ENCODE measurements at regions not wholly inside any gene's neighbourhood (a gene's known extent, or its start where the extent isn't known, plus 50 kb on each side); places are given as distances from the start of the nearest gene placed in this dataset.
"Not testable (repeated sequence)": the region's sequence is repeated elsewhere in the genome, so short reads cannot be mapped to it uniquely, and the experiment has no call there.

DNA sequence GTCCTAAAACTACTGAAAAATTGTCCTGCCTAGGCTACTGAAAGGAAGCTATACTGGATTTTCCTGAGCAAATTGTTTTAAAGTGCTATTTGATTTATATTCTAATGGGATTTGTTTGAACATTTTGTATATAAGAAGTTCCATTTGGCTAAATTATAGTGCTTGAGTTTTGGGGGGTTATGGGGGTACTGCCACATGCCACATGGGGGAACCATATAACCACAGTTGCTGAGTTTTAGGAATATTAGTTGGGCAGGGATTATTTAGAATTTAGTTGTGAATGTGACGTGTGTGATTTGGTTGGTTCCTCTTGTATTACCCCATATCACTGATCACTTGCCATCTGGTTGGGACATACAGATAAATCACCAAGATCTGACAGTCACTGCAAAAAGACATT lies 224.5 kb upstream of the TAPT1 start:
- no peak for DNase-seq (ENCODE audit: low read depth in 2 of 3, low spot score in 1 of 3)

DNA sequence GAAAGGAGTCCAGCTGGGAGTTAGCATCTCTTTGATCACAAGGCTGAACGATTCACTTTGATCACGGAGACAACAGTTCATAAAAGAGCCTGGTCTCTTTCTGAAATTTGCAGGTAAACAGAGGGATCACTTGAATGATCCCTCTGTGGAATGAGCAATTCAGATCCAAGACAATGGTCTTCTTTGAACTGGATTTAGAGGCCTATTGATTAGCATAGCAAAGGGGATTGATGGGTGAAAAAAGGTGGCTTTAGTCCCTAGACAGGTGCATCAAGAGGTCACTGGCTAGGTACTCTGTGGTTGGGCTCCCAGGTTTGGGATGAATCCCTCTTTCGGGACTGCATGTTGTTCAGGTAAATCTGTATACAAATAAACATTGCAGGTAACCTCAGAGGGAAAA lies 223.8 kb upstream of the TAPT1 start:
- DNase-seq (ENCODE audit: low read depth in 2 of 3, low spot score in 1 of 3): no peak

DNA sequence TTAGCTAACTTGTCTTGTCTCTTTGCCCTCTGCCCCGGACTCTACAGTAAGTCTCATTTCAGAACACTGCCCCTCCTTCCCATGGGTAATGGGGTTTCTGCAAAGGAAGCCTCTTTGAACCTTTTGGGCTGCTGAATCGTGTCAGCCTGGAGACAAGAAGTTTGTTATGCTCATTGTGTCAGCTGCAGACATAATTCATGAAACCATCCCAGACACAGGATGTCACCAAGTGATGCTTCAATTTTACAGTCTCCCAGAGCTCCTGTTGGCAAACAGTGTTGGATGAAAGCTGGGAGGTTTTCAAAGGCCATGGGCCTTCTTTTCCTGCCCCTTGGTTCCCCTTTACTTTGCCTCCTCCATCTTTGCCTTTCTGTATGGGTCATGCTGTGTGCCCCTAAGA lies 223.1 kb upstream of the TAPT1 start:
- DNase-seq (ENCODE audit: low read depth in 2 of 3, low spot score in 1 of 3): no peak

DNA sequence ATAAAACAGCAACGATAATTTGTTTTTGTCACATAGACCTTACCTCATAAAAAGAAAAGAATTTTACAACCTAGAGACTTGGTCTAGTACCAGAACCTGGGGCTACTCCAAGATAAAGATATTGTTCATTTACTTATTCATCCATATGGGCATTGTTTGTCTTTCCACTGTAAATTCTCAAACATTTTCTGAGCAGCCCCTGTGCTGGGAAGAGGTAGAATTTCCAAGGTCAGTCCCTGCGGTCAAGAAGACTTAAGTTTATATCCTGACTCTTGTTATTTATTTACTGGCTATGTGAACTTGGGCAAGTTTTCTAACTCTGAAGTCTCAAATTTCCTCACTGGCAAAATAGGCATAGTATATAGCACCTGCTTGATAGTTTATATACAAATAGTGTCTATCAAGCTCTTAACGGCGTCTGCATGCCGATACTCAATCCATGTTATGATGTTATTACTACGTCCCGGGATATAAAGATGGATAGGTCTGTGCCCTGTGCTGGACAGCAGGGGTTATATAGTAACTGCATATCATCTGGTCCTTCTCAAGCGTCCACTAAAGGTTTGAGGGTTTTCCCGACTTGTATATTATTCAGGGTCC lies 222.1 kb upstream of the TAPT1 start:
- DNase-seq (ENCODE audit: low read depth in 2 of 3, low spot score in 1 of 3): no peak

DNA sequence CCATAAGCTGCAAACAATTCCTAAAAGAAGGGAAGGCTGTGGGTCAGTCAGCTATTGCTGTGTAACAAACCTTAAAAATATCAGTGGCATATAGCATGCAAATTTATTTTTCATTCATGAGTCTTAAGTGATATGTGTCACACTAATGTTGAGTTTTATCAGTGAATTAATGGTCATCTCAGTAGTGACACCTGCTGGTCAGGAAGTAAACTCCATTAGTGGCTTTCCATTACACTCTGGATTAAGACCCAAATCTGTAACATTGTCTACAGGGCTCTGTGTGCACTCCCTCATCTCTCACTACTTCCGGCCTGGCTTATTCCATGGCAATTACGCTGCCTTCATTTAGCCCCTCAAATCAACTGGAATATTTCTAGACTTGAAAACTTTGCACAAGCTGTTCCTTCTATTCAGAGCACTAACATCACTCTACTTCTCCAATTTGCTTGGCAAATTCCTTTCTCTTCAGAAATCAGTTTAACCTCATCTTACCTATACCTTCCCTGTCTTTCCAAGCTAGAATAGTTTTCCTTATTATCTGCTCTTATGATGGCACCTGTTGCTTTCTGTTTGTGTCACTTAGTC lies 217.3 kb upstream of the TAPT1 start:
- DNase-seq (ENCODE audit: low read depth in 2 of 3, low spot score in 1 of 3): peak in 1 of 3 donors; percentile 16

DNA sequence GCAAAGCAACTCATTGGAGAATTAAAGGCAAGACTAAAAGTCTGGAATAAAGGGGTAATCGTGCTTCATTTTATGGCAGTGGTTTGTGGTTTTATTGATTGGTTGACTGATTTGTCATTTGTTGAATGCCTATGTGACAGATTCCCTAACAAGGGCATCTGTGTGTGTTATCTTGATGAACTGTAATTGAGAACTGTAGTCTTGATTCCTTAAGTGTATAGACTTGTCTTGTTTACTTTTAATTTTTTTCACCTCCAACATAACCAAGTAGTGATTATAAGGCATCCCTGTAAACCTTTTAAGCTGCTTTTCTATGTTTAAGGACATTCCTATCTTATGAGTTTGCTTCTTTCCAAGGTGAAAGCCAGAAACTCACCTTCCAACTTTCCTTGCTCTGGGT lies 216.0 kb upstream of the TAPT1 start:
- DNase-seq (ENCODE audit: low read depth in 2 of 3, low spot score in 1 of 3): no peak

DNA sequence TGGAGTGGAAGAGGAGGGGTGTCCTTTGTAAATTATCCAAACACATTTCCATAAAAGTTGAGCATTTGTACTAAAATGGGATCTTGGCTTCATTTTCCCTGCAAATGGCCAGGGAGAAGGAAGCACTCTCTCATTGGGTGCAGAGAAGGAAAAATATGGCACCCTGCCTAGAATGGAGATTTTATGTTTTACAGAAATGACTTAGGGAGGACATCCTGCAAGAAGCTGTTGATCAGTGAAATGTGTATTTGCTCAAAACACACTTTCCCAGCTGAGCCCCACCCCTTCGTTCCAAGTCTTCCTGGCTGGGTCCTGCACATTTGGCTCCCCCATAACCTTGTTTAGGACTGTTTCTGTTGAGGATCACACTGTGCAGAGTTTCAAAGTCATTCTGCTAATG lies 213.5 kb upstream of the TAPT1 start:
- no peak for DNase-seq (ENCODE audit: low read depth in 2 of 3, low spot score in 1 of 3)

DNA sequence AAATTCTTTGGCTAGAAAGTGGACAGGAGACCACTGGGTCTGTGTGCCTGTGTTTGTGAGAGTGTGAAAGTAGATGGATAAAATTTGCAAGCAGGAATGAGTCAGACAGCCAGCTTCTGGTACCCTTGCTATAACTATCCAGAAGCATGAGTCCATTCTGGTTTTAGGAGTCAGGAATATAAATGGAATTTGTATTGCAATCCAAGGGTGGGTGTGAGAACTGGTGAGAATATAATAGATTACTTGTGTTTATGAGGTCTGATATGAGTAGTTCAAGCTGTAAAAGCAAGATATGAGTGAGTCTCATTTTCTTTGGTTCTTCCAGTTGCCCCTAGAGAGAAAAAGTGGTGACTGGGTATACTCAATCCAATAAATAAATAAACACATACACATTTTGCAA lies 212.7 kb upstream of the TAPT1 start:
- DNase-seq (ENCODE audit: low read depth in 2 of 3, low spot score in 1 of 3): no peak

DNA sequence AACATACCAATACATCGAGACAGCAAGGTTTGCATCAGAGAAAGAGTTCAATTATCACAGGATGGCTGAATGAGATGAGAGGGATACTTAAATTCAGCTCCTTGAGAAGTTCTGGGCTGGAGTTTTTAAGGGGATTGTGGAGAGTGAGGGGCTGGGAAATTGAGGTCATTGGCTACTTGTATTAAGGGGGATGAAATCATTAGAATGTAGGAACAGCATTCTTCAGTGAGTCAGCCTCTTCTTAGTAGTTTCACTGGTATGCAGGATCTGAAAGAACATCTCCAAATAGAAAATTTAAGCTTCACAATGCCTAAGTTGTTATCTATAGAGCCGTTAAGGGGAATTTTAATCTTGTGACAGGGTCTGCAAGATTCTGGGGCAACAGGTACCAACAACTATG lies 211.6 kb upstream of the TAPT1 start:
- DNase-seq (ENCODE audit: low read depth in 2 of 3, low spot score in 1 of 3): no peak

DNA sequence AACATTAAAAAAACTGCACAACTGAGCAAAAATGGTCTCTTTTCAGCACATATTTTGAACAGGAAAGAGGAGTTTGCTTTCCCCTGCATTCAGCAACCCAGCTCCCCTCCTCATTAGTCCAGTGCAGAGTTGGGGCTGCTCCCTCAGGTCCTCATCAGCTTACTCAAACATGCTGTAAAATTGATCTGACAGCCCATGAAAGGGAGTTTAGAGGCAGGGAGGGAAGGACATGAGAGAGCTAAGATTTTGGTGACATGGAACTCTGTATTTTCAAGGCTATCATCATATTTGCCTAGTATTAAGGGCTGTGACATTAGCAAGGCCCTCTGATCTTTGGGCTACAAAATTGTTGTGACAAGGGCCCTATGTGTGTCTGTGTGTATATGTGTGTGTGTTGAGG lies 205.6 kb upstream of the TAPT1 start:
- DNase-seq (ENCODE audit: low read depth in 2 of 3, low spot score in 1 of 3): no peak

DNA sequence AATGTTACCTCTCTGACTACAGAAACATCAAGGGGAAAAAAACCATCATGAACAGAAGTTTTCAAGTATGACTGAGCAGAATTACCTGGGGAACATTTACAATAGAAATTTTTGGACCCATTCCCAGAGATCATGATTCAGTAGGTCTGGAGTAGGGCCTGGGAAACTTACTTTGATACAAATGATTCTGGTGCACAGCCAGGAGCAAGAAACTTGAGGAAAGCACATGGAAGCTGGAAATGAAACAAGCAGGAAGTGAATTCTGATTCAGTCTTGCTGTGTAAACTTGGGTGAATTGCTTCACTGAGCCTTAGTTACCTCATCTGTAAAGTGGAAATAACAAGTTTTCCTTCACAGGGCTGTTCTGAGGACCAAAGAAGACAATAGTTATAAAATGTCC lies 192.5 kb upstream of the TAPT1 start:
- no peak for DNase-seq (ENCODE audit: low read depth in 2 of 3, low spot score in 1 of 3)

DNA sequence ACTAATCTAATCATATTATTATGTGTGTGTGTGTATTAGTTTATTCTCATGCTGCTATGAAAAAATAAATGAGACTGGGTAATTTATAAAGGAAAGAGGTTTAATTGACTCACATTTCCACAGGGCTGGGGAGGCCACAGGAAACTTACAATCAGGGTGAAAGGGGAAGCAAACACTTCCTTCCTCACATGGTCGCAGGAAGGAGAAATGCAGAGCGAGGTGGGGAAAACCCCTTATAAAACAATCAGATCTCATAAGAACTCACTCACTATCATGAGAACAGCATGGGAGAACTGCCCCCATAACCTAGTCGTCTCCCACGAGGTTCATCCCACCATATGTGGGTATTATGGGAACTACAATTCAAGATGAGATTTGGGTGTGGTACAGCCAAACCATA lies 190.9 kb upstream of the TAPT1 start:
- DNase-seq (ENCODE audit: low read depth in 2 of 3, low spot score in 1 of 3): no peak

DNA sequence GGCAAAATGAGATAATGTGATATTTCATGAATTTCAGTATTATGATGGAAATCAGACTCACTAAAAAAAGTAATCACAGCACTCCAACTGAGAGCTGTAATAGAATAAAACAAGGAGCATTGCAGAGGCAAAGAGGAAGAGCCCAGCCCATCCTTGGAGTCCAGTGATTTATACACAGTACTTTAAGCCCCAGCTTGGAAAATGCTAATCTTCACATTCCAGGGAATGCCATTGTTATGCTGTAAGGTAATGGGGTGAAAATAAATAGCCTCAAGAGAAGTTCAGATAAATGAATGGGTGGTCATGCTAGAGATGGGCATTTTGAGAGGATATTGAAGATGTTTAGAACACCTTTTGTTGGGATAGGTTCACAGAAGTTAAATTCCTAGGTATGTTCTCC lies 190.3 kb upstream of the TAPT1 start:
- DNase-seq (ENCODE audit: low read depth in 2 of 3, low spot score in 1 of 3): no peak

DNA sequence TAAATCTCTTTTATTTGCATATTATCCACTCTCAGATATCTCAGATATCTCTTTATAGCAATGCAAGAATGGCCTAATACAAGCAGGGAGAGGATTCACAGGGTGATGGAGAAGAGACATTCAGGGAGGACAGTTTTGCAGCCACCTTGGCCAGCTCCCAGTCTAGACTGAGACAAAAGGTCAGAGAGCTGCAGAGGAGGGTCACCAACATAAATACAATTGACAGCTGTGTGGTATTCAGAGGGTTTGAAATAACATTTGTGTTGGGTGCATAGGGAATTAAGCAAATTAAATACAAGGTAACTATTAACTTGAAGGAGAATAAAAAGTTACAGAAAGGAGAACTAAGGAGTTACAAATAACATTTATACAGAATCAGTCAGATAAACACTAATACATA lies 189.5 kb upstream of the TAPT1 start:
- DNase-seq (ENCODE audit: low read depth in 2 of 3, low spot score in 1 of 3): no peak

DNA sequence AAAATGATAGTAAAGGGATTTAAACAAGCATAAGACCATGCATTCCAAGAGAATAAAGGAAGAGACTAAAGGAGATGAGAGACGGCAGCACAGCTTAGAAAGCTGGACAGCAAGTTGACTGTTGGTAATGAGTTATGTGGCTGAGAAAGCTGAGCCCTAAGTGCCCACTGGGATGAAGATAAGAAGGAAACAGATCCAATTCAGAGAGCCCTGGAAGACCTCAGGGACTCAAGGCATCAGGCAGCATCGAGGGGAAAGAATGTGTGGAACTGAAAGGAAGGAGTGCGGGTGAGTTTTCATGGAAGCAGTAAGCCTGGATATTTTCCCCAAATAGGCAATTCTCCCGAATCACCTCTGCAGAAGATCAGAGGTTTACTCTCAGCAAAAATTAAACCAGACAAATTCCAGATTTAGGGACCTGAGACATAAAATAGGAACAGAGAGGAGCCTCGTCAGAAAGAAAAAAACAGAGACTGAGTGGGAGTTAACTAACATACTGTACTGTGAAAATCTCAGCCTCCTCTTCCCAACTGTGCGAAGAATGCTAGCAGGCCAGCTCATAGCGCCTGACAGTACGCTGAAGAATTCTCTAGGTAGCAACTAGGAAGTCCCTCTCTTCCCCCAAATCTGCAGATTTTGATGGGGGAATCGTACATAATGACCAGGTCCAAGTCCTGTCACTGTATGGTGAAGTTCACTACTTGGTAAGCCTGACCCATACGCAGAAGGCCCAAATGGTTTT lies 187.7 kb upstream of the TAPT1 start:
- no peak for DNase-seq (ENCODE audit: low read depth in 2 of 3, low spot score in 1 of 3)

DNA sequence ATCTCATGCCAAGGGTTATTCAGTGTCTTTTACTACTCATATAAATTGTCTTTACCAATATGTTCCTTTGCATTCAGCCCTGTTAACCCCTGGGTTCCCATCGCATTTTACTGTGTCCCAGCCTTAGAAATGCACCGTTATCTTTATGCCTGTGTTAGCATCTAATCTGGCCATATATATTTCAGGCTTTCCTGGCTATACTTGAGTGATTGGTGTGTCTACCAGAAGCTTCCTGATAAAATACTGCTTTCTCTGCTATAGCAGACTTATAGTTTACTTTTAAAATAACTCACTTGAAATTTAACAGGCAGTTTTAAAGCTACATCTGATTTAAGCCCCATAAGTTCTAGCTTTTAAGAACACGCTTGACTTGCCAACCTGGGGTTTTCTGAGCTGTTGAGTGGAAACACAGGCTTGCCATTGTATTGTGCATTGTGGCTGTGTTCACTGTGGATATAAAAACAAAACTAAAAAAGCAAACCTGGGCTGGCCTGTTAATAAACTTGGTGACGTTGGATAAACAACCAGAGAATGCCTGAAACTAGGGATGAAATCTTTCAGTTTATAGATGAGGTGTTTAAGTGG lies 185.3 kb upstream of the TAPT1 start:
- DNase-seq (ENCODE audit: low read depth in 2 of 3, low spot score in 1 of 3): no peak

DNA sequence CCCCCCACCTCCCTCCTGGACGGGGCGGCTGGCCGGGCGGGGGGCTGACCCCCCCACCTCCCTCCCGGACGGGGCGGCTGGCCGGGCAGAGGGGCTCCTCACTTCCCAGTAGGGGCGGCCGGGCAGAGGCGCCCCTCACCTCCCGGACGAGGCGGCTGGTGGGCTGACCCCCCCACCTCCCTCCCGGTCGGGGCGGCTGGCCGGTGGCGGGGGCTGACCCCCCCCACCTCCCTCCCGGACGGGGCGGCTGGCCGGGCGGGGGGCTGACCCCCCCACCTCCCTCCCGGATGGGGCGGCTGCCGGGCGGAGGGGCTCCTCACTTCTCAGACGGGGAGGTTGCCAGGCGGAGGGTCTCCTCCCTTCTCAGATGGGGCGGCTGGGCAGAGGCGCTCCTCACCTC lies 166.9 kb upstream of the TAPT1 start:
- not testable (repeated sequence) for DNase-seq (ENCODE audit: low read depth in 2 of 3, low spot score in 1 of 3)

DNA sequence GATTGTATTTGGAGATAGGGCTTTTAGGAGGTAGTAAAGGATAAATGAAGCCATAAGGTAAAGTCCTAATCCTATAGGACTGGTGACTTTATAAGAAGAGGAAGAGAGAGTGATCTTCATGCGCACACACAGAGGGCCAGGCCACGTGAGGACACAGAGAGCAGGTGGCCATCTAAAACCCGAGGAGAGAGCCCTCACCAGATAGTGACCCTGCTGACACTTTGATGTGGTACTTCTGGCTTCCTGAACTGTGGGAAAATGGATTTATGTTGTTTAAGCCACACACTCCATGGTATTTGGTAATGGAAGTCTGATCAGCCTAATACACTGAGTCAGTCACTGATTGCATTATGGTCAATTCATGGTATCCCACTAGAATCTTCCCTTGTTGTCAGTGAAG lies 164.9 kb upstream of the TAPT1 start:
- no peak for DNase-seq (ENCODE audit: low read depth in 2 of 3, low spot score in 1 of 3)

DNA sequence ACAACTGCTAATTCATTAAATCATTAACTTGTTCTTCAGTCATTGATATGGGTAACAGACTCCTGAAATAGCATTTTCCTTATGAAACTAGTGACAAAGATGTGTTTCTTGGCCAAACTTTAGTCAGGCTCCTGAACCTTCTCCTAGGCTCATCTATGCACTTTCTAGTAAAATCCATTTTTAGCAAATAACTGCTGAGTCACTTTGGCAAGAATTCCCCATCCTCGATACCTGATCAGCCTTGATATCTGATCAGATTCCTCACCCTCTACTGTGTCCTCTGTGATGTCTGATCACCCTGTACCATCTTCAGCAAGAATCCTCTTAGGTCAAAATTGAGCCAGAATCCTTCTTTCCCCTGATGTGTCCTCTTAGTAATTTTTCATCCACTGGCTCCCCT lies 161.2 kb upstream of the TAPT1 start:
- no peak for DNase-seq (ENCODE audit: low read depth in 2 of 3, low spot score in 1 of 3)

DNA sequence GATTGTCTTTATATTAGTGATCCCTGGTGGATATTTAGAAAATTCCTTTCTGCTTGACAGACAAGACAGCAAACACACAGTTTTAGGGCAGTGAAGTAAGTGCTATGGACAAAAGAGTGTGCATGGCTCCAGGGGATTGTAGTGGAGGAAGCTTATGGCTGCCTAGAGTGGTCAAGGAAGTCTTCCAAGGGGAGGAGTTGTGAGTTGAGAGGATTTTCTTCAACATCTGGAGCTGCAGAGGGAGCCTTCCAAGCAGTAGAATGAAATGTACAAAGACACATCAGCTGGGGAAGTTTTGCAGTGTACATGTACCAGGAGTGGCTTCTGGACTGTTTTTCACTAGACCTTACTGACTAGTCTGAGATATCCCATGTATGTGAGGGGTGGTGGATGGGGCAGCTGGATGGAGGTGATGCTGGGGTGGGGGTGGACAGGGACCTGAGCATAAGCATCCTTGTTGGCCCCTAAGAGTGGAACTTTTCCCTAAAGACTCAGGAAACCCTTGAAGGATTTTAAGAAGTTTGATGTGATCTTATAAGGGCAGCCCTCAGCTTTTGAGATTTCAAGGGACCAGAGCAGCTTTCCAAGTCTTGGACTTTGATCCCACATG lies 160.5 kb upstream of the TAPT1 start:
- no peak for DNase-seq (ENCODE audit: low read depth in 2 of 3, low spot score in 1 of 3)

DNA sequence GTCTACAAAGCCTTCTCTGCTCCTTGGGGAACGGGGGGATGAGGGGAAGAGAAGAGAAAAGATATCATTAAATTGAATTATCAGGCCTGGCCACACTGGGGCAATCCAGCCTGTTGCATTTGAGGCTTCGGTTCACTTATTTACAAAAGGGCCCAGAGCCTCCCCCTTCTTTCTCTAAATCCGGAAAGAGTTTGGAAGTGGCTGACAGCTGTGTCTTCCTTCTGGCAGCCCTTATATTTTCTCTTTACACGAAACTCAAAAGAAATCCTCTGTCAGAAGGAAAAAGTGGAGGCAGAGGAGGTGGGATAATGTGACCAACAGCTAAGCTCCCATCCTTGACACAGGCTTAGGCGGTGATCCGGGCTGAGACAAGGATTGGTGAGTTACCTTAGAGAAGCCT lies 158.3 kb upstream of the TAPT1 start:
- no peak for DNase-seq (ENCODE audit: low read depth in 2 of 3, low spot score in 1 of 3)

DNA sequence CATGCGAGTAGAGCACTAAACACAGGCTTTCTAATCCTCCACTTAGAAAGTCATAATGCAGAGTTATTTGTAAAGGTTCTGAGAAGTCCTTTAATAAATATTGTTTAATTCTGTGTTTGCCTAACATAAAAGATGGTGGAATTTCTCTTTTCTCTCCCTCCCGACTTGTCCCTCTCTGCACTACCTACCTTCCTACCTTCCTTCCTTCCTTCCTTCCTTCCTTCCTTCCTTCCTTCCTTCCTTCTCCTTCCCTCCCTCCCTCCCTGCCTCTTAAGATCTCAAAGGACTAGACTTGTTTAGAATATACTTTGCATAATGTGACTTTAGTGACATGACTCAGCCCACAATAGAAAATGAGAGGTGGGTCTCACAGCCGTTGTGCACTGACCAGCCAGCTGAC lies 156.3 kb upstream of the TAPT1 start:
- no peak for DNase-seq (ENCODE audit: low read depth in 2 of 3, low spot score in 1 of 3)
